Keratinocyte (primary cell): ENCODE measurements at regions not wholly inside any gene's neighbourhood (a gene's known extent, or its start where the extent isn't known, plus 50 kb on each side); places are given as distances from the start of the nearest gene placed in this dataset.

Source experiments
- DNase-seq: peaks from one replicate; pipeline ENCODE4 v3.0.0-alpha.2; 2011; ENCODE audit warnings: low read depth, missing footprints, low spot score
- FAIRE-seq: peaks from 2 replicates; lab custom pipeline; 2011; peaks lifted over from hg19 to GRCh38; lab: Jason Lieb, UNC
- H2AFZ ChIP-seq: 2 replicates; pipeline ENCODE4 v1.6.0; 2012; ENCODE audit warnings: low read length, control low read depth, inconsistent platforms; ENCODE audit not compliant: control insufficient read depth
- H3K27ac ChIP-seq: 2 replicates; pipeline ENCODE4 v1.5.1; 2011; ENCODE audit warnings: low read length; ENCODE audit not compliant: control insufficient read depth, insufficient read depth
- H3K27me3 ChIP-seq: 3 replicates; pipeline ENCODE4 v1.6.0; 2011; ENCODE audit warnings: low read length; ENCODE audit not compliant: control insufficient read depth, insufficient read depth; ENCODE audit errors: extremely low read depth
- H3K36me3 ChIP-seq, 2 experiments: 2 replicates in 1 of 2; 3 replicates in 1 of 2; pipeline ENCODE4 v1.5.1; 2011; ENCODE audit warnings: low read length in 2 of 2, mild to moderate bottlenecking in 1 of 2; ENCODE audit not compliant: control insufficient read depth in 2 of 2, insufficient read depth in 2 of 2; ENCODE audit errors: extremely low read depth in 1 of 2
- H3K4me1 ChIP-seq: 3 replicates; pipeline ENCODE4 v1.5.1; 2011; ENCODE audit warnings: low read length; ENCODE audit not compliant: control insufficient read depth, insufficient read depth; ENCODE audit errors: extremely low read depth
- H3K4me2 ChIP-seq: 3 replicates; pipeline ENCODE4 v1.6.0; 2011; ENCODE audit warnings: low read depth, low read length; ENCODE audit not compliant: control insufficient read depth, insufficient read depth; ENCODE audit errors: extremely low read depth
- H3K4me3 ChIP-seq, 3 experiments: fragments of 200-600 bp in 1 of 3; sonication (generic) in 1 of 3; 2 replicates in 2 of 3; 3 replicates in 1 of 3; pipeline ENCODE4 v1.5.1; 2011 to 2016; ENCODE audit warnings: low read length in 3 of 3, mild to moderate bottlenecking in 3 of 3, control low read depth in 2 of 3, inconsistent platforms in 1 of 3, low read depth in 1 of 3, mixed read lengths in 1 of 3, mixed run types in 1 of 3, moderate library complexity in 1 of 3; ENCODE audit not compliant: control insufficient read depth in 2 of 3, insufficient read depth in 2 of 3; ENCODE audit errors: extremely low read depth in 1 of 3
- H3K79me2 ChIP-seq: 2 replicates; pipeline ENCODE4 v1.6.0; 2012; ENCODE audit warnings: low read length; ENCODE audit not compliant: control insufficient read depth, insufficient read depth
- H3K9ac ChIP-seq: 3 replicates; pipeline ENCODE4 v1.6.0; 2011; ENCODE audit warnings: low read length; ENCODE audit not compliant: control insufficient read depth, insufficient read depth; ENCODE audit errors: extremely low read depth
- H3K9me1 ChIP-seq: 3 replicates; pipeline ENCODE4 v1.6.0; 2011; ENCODE audit warnings: low read length; ENCODE audit not compliant: control insufficient read depth, insufficient read depth; ENCODE audit errors: extremely low read depth
- H3K9me3 ChIP-seq: 2 replicates; pipeline ENCODE4 v1.5.1; 2012; ENCODE audit warnings: low read depth, low read length; ENCODE audit not compliant: control insufficient read depth
- H4K20me1 ChIP-seq: 3 replicates; pipeline ENCODE4 v1.6.0; 2011; ENCODE audit warnings: low read length; ENCODE audit not compliant: control insufficient read depth, insufficient read depth; ENCODE audit errors: extremely low read depth
- CTCF ChIP-seq, 3 experiments: IDR thresholded peaks in 1 of 3; conservative IDR thresholded peaks in 1 of 3; optimal IDR thresholded peaks in 1 of 3; 2 replicates in 2 of 3; 3 replicates in 1 of 3; pipeline versions ENCODE3 to v1.5.1; 2011; ENCODE audit warnings: low read length in 3 of 3, mild to moderate bottlenecking in 3 of 3, moderate library complexity in 2 of 3, control low read depth in 1 of 3, inconsistent platforms in 1 of 3; ENCODE audit not compliant: insufficient read depth in 2 of 3; ENCODE audit errors: extremely low read depth in 1 of 3
- EZH2 ChIP-seq: IDR thresholded peaks from one replicate; pipeline ENCODE4 v1.6.1; 2012; ENCODE audit warnings: inconsistent platforms, mild to moderate bottlenecking, low read length, moderate library complexity
- dilution Hi-C: fragments of 300-500 bp; cut with MboI; formaldehyde crosslinking; loops from one replicate; pipeline ENCODE4 v1.7.0; 2020; ENCODE audit warnings: low sequenced_read_pairs; ENCODE audit not compliant: extremely low pct_ligation_motif_present

GRCh38 chr5:98989727-98990126 lies 60.9 kb upstream of the CHD1 start:
- H3K79me2 ChIP-seq: no peaks in the 10 kb centered on the region
- no peak overlapping the region for H3K9ac ChIP-seq
- no peaks in the 10 kb centered on the region for H3K27me3 ChIP-seq
- H3K27ac ChIP-seq: no peak overlapping the region
- H3K4me2 ChIP-seq: no peak overlapping the region
- H4K20me1 ChIP-seq: no peaks in the 10 kb centered on the region
- no peaks in the 10 kb centered on the region for H3K36me3 ChIP-seq
- no peaks in the 10 kb centered on the region for H3K9me3 ChIP-seq
- no peak for TF ChIP-seq EZH2
- no peak for TF ChIP-seq CTCF (optimal IDR thresholded peaks at IDR 0.05 in 1 of 3, IDR thresholded peaks at IDR 0.05 in 1 of 3, conservative IDR thresholded peaks at IDR 0.05 in 1 of 3; ENCODE audit: extremely low read depth in 1 of 3, insufficient read depth in 2 of 3, low read length in 3 of 3)
- H2AFZ ChIP-seq: no peak overlapping the region
- dilution Hi-C loops: no loop called here
- no peak overlapping the region for H3K4me3 ChIP-seq
- no peak for DNase-seq
- H3K4me1 ChIP-seq: no peaks in the 10 kb centered on the region
- H3K9me1 ChIP-seq: no peaks in the 10 kb centered on the region
- FAIRE-seq: no peak

GRCh38 chr5:98986587-98986986 lies 57.8 kb upstream of the CHD1 start:
- H3K27ac ChIP-seq: no peak overlapping the region
- no peaks in the 10 kb centered on the region for H3K27me3 ChIP-seq
- no peak overlapping the region for H3K4me3 ChIP-seq
- DNase-seq (no peak), FAIRE-seq (no peak)
- H3K9me3 ChIP-seq: no peaks in the 10 kb centered on the region
- dilution Hi-C loops: no loop called here
- no peak overlapping the region for H2AFZ ChIP-seq
- no peaks in the 10 kb centered on the region for H3K36me3 ChIP-seq
- TF ChIP-seq CTCF (optimal IDR thresholded peaks at IDR 0.05 in 1 of 3, IDR thresholded peaks at IDR 0.05 in 1 of 3, conservative IDR thresholded peaks at IDR 0.05 in 1 of 3; ENCODE audit: extremely low read depth in 1 of 3, insufficient read depth in 2 of 3, low read length in 3 of 3) (no peak), EZH2 (no peak)
- H4K20me1 ChIP-seq: no peaks in the 10 kb centered on the region
- no peaks in the 10 kb centered on the region for H3K9me1 ChIP-seq
- H3K4me2 ChIP-seq: no peak overlapping the region
- no peaks in the 10 kb centered on the region for H3K4me1 ChIP-seq
- H3K79me2 ChIP-seq: no peaks in the 10 kb centered on the region
- H3K9ac ChIP-seq: no peak overlapping the region
